Stomach (tissue), 8 donors: ENCODE measurements at regions not wholly inside any gene's neighbourhood (a gene's known extent, or its start where the extent isn't known, plus 50 kb on each side); places are given as distances from the start of the nearest gene placed in this dataset.
A peak's percentile ranks its signal among the peaks of the same experiment; 100 is the strongest.

Experiments
- DNase-seq, 2 donors: peaks; one replicate each; pipeline versions ENCODE4 v3.0.0 to v3.0.0-alpha.2; 2013 to 2019
- H3K27ac ChIP-seq, 5 donors: fragments of 200-600 bp in 4 of 5; sonication (generic) in 4 of 5; one replicate each; pipeline ENCODE4 v1.5.1; 2013 to 2019; ENCODE audit warnings: mild to moderate bottlenecking in 1 of 5, moderate library complexity in 1 of 5
- H3K27me3 ChIP-seq, 3 donors: fragments of 200-600 bp; sonication (generic); one replicate each; pipeline ENCODE4 v1.5.1; 2017 to 2019; ENCODE audit warnings: mixed run types in 1 of 3
- H3K36me3 ChIP-seq, 4 donors: fragments of 200-600 bp; sonication (generic); 1 replicate in 3 of 4; 2 replicates in 1 of 4; pipeline ENCODE4 v1.5.1; 2016 to 2019
- H3K4me1 ChIP-seq, 4 donors: fragments of 200-600 bp; sonication (generic); one replicate each; pipeline ENCODE4 v1.5.1; 2016 to 2019
- H3K4me3 ChIP-seq, 4 donors: fragments of 200-600 bp; sonication (generic) in 3 of 4; one replicate each; pipeline ENCODE4 v1.5.1; 2016 to 2019; ENCODE audit warnings: mild to moderate bottlenecking in 1 of 4
- H3K9me3 ChIP-seq, 4 donors: fragments of 200-600 bp; sonication (generic); one replicate each; pipeline ENCODE4 v1.5.1; 2016 to 2019
- CTCF ChIP-seq, 7 experiments: fragments of 450-650 bp in 4 of 7; fragments of 200-600 bp in 3 of 7; sonication (generic) in 3 of 7; IDR thresholded peaks; one replicate each; pipeline ENCODE4 v1.5.1; 2016 to 2019; ENCODE audit warnings: antibody characterized with exemption in 7 of 7, control low read depth in 2 of 7, mild to moderate bottlenecking in 1 of 7
- EP300 ChIP-seq: sonication (generic); formaldehyde crosslinking; IDR thresholded peaks from one replicate; pipeline ENCODE4 v1.6.1; 2017; ENCODE audit warnings: antibody characterized with exemption
- POLR2A ChIP-seq, 4 donors: fragments of 450-650 bp; IDR thresholded peaks; one replicate each; pipeline ENCODE4 v1.6.1; 2016; ENCODE audit warnings: antibody characterized with exemption in 4 of 4, control low read depth in 2 of 4, mild to moderate bottlenecking in 1 of 4, moderate library complexity in 1 of 4
- POLR2AphosphoS5 ChIP-seq, 3 donors: sonication (generic); formaldehyde crosslinking; IDR thresholded peaks; one replicate each; pipeline ENCODE4 v1.6.1; 2016; ENCODE audit warnings: antibody characterized with exemption in 3 of 3
- WGBS, 5 donors: extraction: QIAGEN DNeasy Blood & Tissue Kit in 3 of 5; methylation state at CpG; one replicate each; pipeline versions ENCODE4 v1.1.5 to v1.1.7; 2013 to 2018; 5-methylcytosine and 5-hydroxymethylcytosine counted together
- intact Hi-C: fragments of 100-400 bp; cut with DNase I; formaldehyde crosslinking; loops from one replicate; pipeline ENCODE4 v1.15.1; 2023; ENCODE audit warnings: low total_unique reads
- donor health status: healthy with polysubstance abuse.
- donor health status: Bipolar disorder and iron deficiency.
- donor health status: healthy.

GRCh38 chr5:156197042-156197635 lies 129.8 kb upstream of the SGCD start:
- no peak for DNase-seq
- Histone ChIP-seq H3K9me3 (no peaks in the 10 kb centered on the region), H3K27me3 (no peaks in the 10 kb centered on the region), H3K4me3 (no peak overlapping the region), H3K4me1 (no peaks in the 10 kb centered on the region), H3K27ac (no peak overlapping the region), H3K36me3 (no peaks in the 10 kb centered on the region)
- intact Hi-C loops, result no loop called here
- WGBS, 5 donors, result 61 to 76% (median 67%) methylated on average over 3 of the region's 3 CpGs
- TF ChIP-seq POLR2AphosphoS5 (IDR thresholded peaks at IDR 0.05) (no peak), EP300 (no peak), CTCF (IDR thresholded peaks at IDR 0.05) (no peak), POLR2A (IDR thresholded peaks at IDR 0.05) (no peak)

GRCh38 chr5:156199045-156199444 lies 127.9 kb upstream of the SGCD start:
- TF ChIP-seq POLR2AphosphoS5 (IDR thresholded peaks at IDR 0.05) (no peak), POLR2A (IDR thresholded peaks at IDR 0.05) (no peak), EP300 (no peak), CTCF (IDR thresholded peaks at IDR 0.05) (no peak)
- WGBS, 5 donors, result 62 to 76% (median 66%) methylated on average over 1 of the region's 1 CpG
- DNase-seq, result no peak

GRCh38 chr5:156200938-156201787 lies 125.8 kb upstream of the SGCD start:
- H3K27ac ChIP-seq, result no peak overlapping the region
- no peak for TF ChIP-seq POLR2A (IDR thresholded peaks at IDR 0.05)
- no peak for TF ChIP-seq EP300
- TF ChIP-seq CTCF (IDR thresholded peaks at IDR 0.05), result no peak
- TF ChIP-seq POLR2AphosphoS5 (IDR thresholded peaks at IDR 0.05), result no peak
- intact Hi-C loops, result no loop called here

More at GRCh38 chr5:156199045-156199444, 127.9 kb upstream of the SGCD start:
- Histone ChIP-seq H3K27ac (no peak overlapping the region), H3K27me3 (no peaks in the 10 kb centered on the region), H3K36me3 (no peaks in the 10 kb centered on the region), H3K4me3 (no peak overlapping the region), H3K9me3 (no peaks in the 10 kb centered on the region), H3K4me1 (no peaks in the 10 kb centered on the region)
- intact Hi-C loops, result no loop called here

GRCh38 chr5:156201788-156202403 lies 125.1 kb upstream of the SGCD start:
- TF ChIP-seq POLR2A (IDR thresholded peaks at IDR 0.05) (no peak), CTCF (IDR thresholded peaks at IDR 0.05) (no peak), EP300 (no peak), POLR2AphosphoS5 (IDR thresholded peaks at IDR 0.05) (no peak)
- intact Hi-C loops, result no loop called here
- peak in 1 of 2 donors; percentile 10 for DNase-seq
- Histone ChIP-seq H3K4me3 (no peak overlapping the region), H3K27me3 (no peaks in the 10 kb centered on the region), H3K4me1 (no peaks in the 10 kb centered on the region), H3K9me3 (no peaks in the 10 kb centered on the region), H3K27ac (no peak overlapping the region), H3K36me3 (no peaks in the 10 kb centered on the region)
- 15 to 58% (median 40%) methylated on average over 3 of the region's 3 CpGs for WGBS, 5 donors

More at GRCh38 chr5:156200938-156201787, 125.8 kb upstream of the SGCD start:
- H3K27me3 ChIP-seq, result no peaks in the 10 kb centered on the region
- no peak for DNase-seq
- H3K4me1 ChIP-seq, result no peaks in the 10 kb centered on the region
- H3K9me3 ChIP-seq, result no peaks in the 10 kb centered on the region
- no peaks in the 10 kb centered on the region for H3K36me3 ChIP-seq
- no peak overlapping the region for H3K4me3 ChIP-seq
- WGBS, 5 donors, result 69 to 77% (median 76%) methylated on average over 8 of the region's 8 CpGs
